ENCODE measurements at regions not wholly inside any gene's neighbourhood (a gene's known extent, or its start where the extent isn't known, plus 50 kb on each side); places are given as distances from the start of the nearest gene placed in this dataset.

GRCh38 chr5:87867281-87867680, 401.4 kb downstream of the TMEM161B start:
- TF ChIP-seq CTCF (conservative IDR thresholded peaks at IDR 0.05; ENCODE audit: low read depth, low read length) (no peak), EZH2 (IDR thresholded peaks at IDR 0.05; ENCODE audit: borderline replicate concordance, low read depth, low read length, poor library complexity, severe bottlenecking) (no peak)

Measured in A673 (cell line).